ENCODE measurements at regions not wholly inside any gene's neighbourhood (a gene's known extent, or its start where the extent isn't known, plus 50 kb on each side); places are given as distances from the start of the nearest gene placed in this dataset.

DNA sequence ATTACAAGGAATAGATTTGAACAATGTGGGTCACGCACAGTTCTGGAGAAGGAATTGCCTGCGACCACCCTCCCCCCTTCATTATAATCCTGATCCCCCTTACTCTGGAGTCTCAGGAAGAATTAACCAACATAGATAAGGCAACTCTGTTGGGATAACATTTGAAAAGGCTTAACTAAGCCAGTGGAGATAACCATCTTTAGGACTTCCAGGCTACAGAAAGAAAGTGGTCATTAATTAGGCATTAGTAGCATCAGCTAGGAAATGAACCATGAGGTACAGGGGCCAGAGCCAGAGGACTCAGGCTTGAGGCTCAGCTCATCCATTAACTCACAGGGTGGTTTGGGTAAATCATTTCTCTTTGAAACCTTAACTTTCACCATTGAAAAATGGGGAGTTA lies 720.0 kb upstream of the API5 start:
- H3K4me3 ChIP-seq (ENCODE audit: low read depth, low read length) = no peak overlapping the region
- TF ChIP-seq, protein P1, sequence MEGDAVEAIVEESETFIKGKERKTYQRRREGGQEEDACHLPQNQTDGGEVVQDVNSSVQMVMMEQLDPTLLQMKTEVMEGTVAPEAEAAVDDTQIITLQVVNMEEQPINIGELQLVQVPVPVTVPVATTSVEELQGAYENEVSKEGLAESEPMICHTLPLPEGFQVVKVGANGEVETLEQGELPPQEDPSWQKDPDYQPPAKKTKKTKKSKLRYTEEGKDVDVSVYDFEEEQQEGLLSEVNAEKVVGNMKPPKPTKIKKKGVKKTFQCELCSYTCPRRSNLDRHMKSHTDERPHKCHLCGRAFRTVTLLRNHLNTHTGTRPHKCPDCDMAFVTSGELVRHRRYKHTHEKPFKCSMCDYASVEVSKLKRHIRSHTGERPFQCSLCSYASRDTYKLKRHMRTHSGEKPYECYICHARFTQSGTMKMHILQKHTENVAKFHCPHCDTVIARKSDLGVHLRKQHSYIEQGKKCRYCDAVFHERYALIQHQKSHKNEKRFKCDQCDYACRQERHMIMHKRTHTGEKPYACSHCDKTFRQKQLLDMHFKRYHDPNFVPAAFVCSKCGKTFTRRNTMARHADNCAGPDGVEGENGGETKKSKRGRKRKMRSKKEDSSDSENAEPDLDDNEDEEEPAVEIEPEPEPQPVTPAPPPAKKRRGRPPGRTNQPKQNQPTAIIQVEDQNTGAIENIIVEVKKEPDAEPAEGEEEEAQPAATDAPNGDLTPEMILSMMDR (IDR thresholded peaks at IDR 0.05; ENCODE audit: insufficient read depth, low read length, missing control alignments) = no peak
- ChIA-PET CTCF (no interaction called here), POLR2A (no interaction called here)
- no peak for DNase-seq (ENCODE audit: low read depth, low spot score)

DNA sequence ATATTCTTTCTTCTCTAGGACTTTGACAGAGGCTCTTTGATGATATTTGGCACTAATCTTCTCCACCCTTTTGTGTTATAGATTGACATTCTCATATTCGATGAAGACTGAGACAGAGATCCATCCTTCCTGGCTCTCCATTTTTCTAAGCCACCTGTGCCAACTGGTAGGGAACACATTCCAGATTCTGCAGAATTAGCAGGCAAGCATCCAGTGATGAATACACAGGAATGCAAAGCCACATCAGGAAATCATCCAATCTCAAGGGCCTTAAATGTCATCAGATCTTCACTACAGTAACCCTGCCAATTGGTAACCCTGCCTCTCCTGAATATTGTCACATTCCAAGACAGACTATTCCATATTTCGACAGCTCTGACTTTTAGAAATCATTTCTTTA lies 718.4 kb upstream of the API5 start:
- no peak overlapping the region for H3K4me3 ChIP-seq (ENCODE audit: low read depth, low read length)
- DNase-seq (ENCODE audit: low read depth, low spot score) = no peak
- ChIA-PET POLR2A (no interaction called here), CTCF (no interaction called here)
- TF ChIP-seq, protein P1 (IDR thresholded peaks at IDR 0.05; ENCODE audit: insufficient read depth, low read length, missing control alignments) = no peak

DNA sequence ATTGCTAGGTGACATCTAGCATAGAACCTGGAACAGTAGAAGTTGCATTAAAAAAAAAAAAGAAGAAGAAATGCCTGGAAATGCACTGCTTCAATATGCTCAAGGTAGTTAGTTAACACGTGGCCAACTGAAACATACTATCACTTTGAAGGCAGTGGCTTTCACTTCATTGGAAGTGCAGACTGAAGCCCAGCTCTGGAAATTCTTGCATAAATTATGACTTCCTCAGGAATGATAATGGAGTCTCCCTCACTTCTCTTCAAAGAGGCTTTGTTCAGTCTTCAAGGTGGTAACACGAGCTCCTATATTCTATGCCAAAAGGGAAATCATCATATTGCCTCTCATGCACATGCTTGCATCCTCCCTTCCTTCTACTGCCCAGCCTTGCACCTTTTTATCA lies 715.9 kb upstream of the API5 start:
- TF ChIP-seq, protein P1 (IDR thresholded peaks at IDR 0.05; ENCODE audit: insufficient read depth, low read length, missing control alignments) = no peak
- CTCF ChIA-PET = no interaction called here
- POLR2A ChIA-PET = no interaction called here
- H3K4me3 ChIP-seq (ENCODE audit: low read depth, low read length) = no peak overlapping the region
- DNase-seq (ENCODE audit: low read depth, low spot score) = no peak

DNA sequence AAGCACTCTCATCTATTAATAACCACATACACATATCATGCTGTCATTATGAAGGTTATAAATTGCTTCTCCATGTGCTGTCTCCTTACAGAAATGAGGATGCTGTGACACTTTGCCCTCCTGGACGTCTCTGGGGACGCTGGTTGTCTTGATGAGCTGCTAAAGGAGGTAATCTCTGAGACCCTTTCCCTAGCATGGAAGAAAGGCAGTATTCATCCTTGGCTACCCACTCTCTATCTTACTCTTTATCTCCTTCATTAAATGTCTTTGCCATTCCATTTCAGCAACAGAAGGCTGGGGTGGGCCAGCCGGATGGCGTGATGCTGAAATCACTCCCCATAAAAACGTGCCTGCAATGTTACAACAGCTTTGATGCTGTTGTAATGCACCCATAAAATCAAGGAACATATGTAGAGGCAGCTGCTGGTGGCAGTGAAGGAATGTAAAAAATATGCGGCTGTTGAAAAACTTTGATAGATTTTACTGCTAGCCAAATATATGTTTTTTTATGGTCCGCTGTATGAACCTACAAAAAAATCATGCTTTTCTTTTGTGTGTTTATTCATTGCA lies 715.1 kb upstream of the API5 start:
- ChIA-PET CTCF (no interaction called here), POLR2A (no interaction called here)
- no peak overlapping the region for H3K4me3 ChIP-seq (ENCODE audit: low read depth, low read length)
- TF ChIP-seq, protein P1 (IDR thresholded peaks at IDR 0.05; ENCODE audit: insufficient read depth, low read length, missing control alignments) = no peak
- no peak for DNase-seq (ENCODE audit: low read depth, low spot score)

DNA sequence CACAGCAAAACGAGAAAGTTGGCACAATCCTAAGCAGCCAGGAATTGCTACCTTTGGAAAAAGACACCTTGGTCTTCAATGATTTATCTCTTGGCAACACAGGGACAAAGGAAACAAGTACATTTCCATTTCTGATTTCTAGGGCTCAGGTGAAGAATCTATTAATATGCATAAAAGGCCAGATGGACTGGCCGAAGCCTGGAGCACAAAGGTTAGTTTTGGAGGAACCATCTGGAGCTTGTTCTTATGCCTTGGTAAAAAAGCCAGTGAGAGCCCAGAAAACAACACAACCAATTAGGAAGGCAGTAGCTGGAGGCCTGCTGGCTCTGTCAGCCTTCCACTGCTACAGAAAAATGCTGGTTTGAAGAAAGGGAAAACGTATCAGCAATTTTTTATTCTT lies 713.5 kb upstream of the API5 start:
- H3K4me3 ChIP-seq (ENCODE audit: low read depth, low read length) = no peak overlapping the region
- TF ChIP-seq, protein P1 (IDR thresholded peaks at IDR 0.05; ENCODE audit: insufficient read depth, low read length, missing control alignments) = no peak
- DNase-seq (ENCODE audit: low read depth, low spot score) = no peak
- CTCF ChIA-PET = interaction anchor here (0.9 kb wide), 1 partner anchor 14 kb away, joined by 3 read pairs; no protein-coding TSS in a partner anchor
- POLR2A ChIA-PET = no interaction called here

DNA sequence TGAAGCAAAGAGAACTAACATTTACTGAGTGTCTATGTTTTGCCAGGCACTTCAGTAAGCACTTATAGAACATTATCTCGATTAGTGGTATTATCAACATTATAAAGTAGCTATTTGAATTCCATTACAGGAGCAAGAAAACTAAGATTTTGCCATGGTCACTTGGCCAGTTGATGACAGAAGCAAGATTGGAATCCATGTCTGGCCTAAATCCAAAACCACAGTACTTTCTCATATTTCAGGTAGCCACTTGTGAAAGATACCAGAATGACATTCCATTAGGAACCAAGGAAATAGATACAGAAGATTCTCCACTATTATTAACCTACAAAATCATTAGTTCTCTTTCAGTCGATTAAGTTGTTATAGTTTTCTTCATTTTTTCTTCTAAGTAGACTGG lies 691.0 kb upstream of the API5 start:
- H3K4me3 ChIP-seq (ENCODE audit: low read depth, low read length) = no peak overlapping the region
- no peak for DNase-seq (ENCODE audit: low read depth, low spot score)
- CTCF ChIA-PET = no interaction called here
- POLR2A ChIA-PET = no interaction called here
- TF ChIP-seq, protein P1 (IDR thresholded peaks at IDR 0.05; ENCODE audit: insufficient read depth, low read length, missing control alignments) = no peak

Data from AG04449 (cell line).